Vagina (tissue), 2 donors: ENCODE measurements at regions not wholly inside any gene's neighbourhood (a gene's known extent, or its start where the extent isn't known, plus 50 kb on each side); places are given as distances from the start of the nearest gene placed in this dataset.

ENCODE experiments used
- DNase-seq, 2 donors: peaks; one replicate each; pipeline ENCODE4 v3.0.0-alpha.2; 2017; ENCODE audit errors: extremely low spot score in 2 of 2
- H3K27ac ChIP-seq: fragments of 200-600 bp; sonication (generic); one replicate; pipeline ENCODE4 v1.5.1; 2019
- H3K27me3 ChIP-seq: fragments of 200-600 bp; sonication (generic); one replicate; pipeline ENCODE4 v1.5.1; 2019
- H3K36me3 ChIP-seq, 2 donors: fragments of 200-600 bp; sonication (generic); one replicate each; pipeline ENCODE4 v1.5.1; 2017 to 2019
- H3K4me1 ChIP-seq: fragments of 200-600 bp; sonication (generic); one replicate; pipeline ENCODE4 v1.5.1; 2019
- H3K4me3 ChIP-seq, 2 donors: fragments of 200-600 bp; sonication (generic); 1 replicate in 1 of 2; 2 replicates in 1 of 2; pipeline ENCODE4 v1.5.1; 2016 to 2019
- H3K9me3 ChIP-seq: fragments of 200-600 bp; sonication (generic); one replicate; pipeline ENCODE4 v1.5.1; 2019
- CTCF ChIP-seq, 3 experiments: fragments of 450-650 bp in 2 of 3; fragments of 200-600 bp in 1 of 3; sonication (generic) in 1 of 3; IDR thresholded peaks; one replicate each; pipeline ENCODE4 v1.5.1; 2017 to 2019; ENCODE audit warnings: antibody characterized with exemption in 3 of 3, mild to moderate bottlenecking in 2 of 3, moderate library complexity in 2 of 3
- POLR2A ChIP-seq, 2 donors: fragments of 450-650 bp; IDR thresholded peaks; one replicate each; pipeline ENCODE4 v1.6.1; 2017; ENCODE audit warnings: antibody characterized with exemption in 2 of 2, mild to moderate bottlenecking in 2 of 2, moderate library complexity in 2 of 2
- POLR2AphosphoS5 ChIP-seq, 2 donors: sonication (generic); formaldehyde crosslinking; IDR thresholded peaks; one replicate each; pipeline ENCODE4 v1.9.0; 2017; ENCODE audit warnings: antibody characterized with exemption in 2 of 2, mild to moderate bottlenecking in 2 of 2, low read depth in 1 of 2; ENCODE audit not compliant: insufficient read depth in 1 of 2
- intact Hi-C: fragments of 100-400 bp; cut with DNase I; formaldehyde crosslinking; loops from one replicate; pipeline ENCODE4 v1.15.1; 2023

- H3K9me3 ChIP-seq: no peaks in the 10 kb centered on the region
- H3K4me3 ChIP-seq: no peak overlapping the region
- no peaks in the 10 kb centered on the region for H3K4me1 ChIP-seq
- no peak for TF ChIP-seq POLR2A (IDR thresholded peaks at IDR 0.05)
- no peak for TF ChIP-seq POLR2AphosphoS5 (IDR thresholded peaks at IDR 0.05; ENCODE audit: insufficient read depth in 1 of 2, low read depth in 1 of 2)
- TF ChIP-seq CTCF (IDR thresholded peaks at IDR 0.05): no peak
- DNase-seq: no peak
- H3K36me3 ChIP-seq: no peaks in the 10 kb centered on the region
- H3K27me3 ChIP-seq: no peaks in the 10 kb centered on the region
- intact Hi-C loops: no loop called here
- H3K27ac ChIP-seq: no peak overlapping the region
Observed at GRCh38 chr2:84102274-84102673, 356.8 kb downstream of the SUCLG1 start.

- Histone ChIP-seq H3K4me3 (no peak overlapping the region), H3K36me3 (no peaks in the 10 kb centered on the region), H3K9me3 (no peaks in the 10 kb centered on the region), H3K27ac (no peak overlapping the region), H3K27me3 (no peaks in the 10 kb centered on the region), H3K4me1 (no peaks in the 10 kb centered on the region)
- TF ChIP-seq CTCF (IDR thresholded peaks at IDR 0.05) (no peak), POLR2AphosphoS5 (IDR thresholded peaks at IDR 0.05; ENCODE audit: insufficient read depth in 1 of 2, low read depth in 1 of 2) (no peak), POLR2A (IDR thresholded peaks at IDR 0.05) (no peak)
- intact Hi-C loops: no loop called here
- no peak for DNase-seq
Observed at GRCh38 chr2:84088656-84089055, 370.4 kb downstream of the SUCLG1 start.

- Histone ChIP-seq H3K4me3 (no peak overlapping the region), H3K27ac (no peak overlapping the region), H3K4me1 (no peaks in the 10 kb centered on the region), H3K36me3 (no peaks in the 10 kb centered on the region), H3K27me3 (no peaks in the 10 kb centered on the region), H3K9me3 (no peaks in the 10 kb centered on the region)
- intact Hi-C loops: no loop called here
- TF ChIP-seq POLR2AphosphoS5 (IDR thresholded peaks at IDR 0.05; ENCODE audit: insufficient read depth in 1 of 2, low read depth in 1 of 2) (no peak), POLR2A (IDR thresholded peaks at IDR 0.05) (no peak), CTCF (IDR thresholded peaks at IDR 0.05) (no peak)
- DNase-seq: no peak
Observed at GRCh38 chr2:84085562-84085961, 373.5 kb downstream of the SUCLG1 start.

GRCh38 chr2:84084856-84085255 is 374.2 kb downstream of the SUCLG1 start:
- Histone ChIP-seq H3K4me1 (no peaks in the 10 kb centered on the region), H3K27ac (no peak overlapping the region), H3K4me3 (no peak overlapping the region), H3K9me3 (no peaks in the 10 kb centered on the region), H3K36me3 (no peaks in the 10 kb centered on the region), H3K27me3 (no peaks in the 10 kb centered on the region)
- no peak for DNase-seq
- TF ChIP-seq POLR2A (IDR thresholded peaks at IDR 0.05): no peak
- TF ChIP-seq POLR2AphosphoS5 (IDR thresholded peaks at IDR 0.05; ENCODE audit: insufficient read depth in 1 of 2, low read depth in 1 of 2): no peak
- TF ChIP-seq CTCF (IDR thresholded peaks at IDR 0.05): no peak
- intact Hi-C loops: no loop called here

- intact Hi-C loops: no loop called here
- H3K36me3 ChIP-seq: no peaks in the 10 kb centered on the region
- H3K27ac ChIP-seq: no peak overlapping the region
- no peak for TF ChIP-seq POLR2A (IDR thresholded peaks at IDR 0.05)
- TF ChIP-seq POLR2AphosphoS5 (IDR thresholded peaks at IDR 0.05; ENCODE audit: insufficient read depth in 1 of 2, low read depth in 1 of 2): no peak
- no peak for TF ChIP-seq CTCF (IDR thresholded peaks at IDR 0.05)
- DNase-seq: no peak
- no peak overlapping the region for H3K4me3 ChIP-seq
- no peaks in the 10 kb centered on the region for H3K9me3 ChIP-seq
- no peaks in the 10 kb centered on the region for H3K27me3 ChIP-seq
- H3K4me1 ChIP-seq: no peaks in the 10 kb centered on the region
Observed at GRCh38 chr2:84083984-84084383, 375.1 kb downstream of the SUCLG1 start.
